ENCODE measurements at regions not wholly inside any gene's neighbourhood (a gene's known extent, or its start where the extent isn't known, plus 50 kb on each side); places are given as distances from the start of the nearest gene placed in this dataset.
"Not testable (repeated sequence)": the region's sequence is repeated elsewhere in the genome, so short reads cannot be mapped to it uniquely, and the experiment has no call there.

GRCh38 chr9:41463924-41464323 is 274.8 kb upstream of the ZNG1F start:
- not testable (repeated sequence) for DNase-seq (ENCODE audit: low read depth in 2 of 2)

GRCh38 chr9:41458394-41458793 is 269.3 kb upstream of the ZNG1F start:
- DNase-seq (ENCODE audit: low read depth in 2 of 2): peak in 1 of 2 experiments; percentile 2
